MM.1S (cell line): ENCODE measurements at regions not wholly inside any gene's neighbourhood (a gene's known extent, or its start where the extent isn't known, plus 50 kb on each side); places are given as distances from the start of the nearest gene placed in this dataset.
"Not testable (repeated sequence)": the region's sequence is repeated elsewhere in the genome, so short reads cannot be mapped to it uniquely, and the experiment has no call there.

ENCODE experiments used
- DNase-seq: peaks from one replicate; pipeline ENCODE4 v3.0.0-alpha.2; 2015
- H2AFZ ChIP-seq: fragments of 300-600 bp; sonication (generic); 2 replicates; pipeline ENCODE4 v1.6.0; 2016; ENCODE audit warnings: antibody characterized with exemption, low read length
- H3F3A ChIP-seq: fragments of 300-600 bp; sonication (generic); 2 replicates; pipeline ENCODE4 v1.6.1; 2016; ENCODE audit warnings: mild to moderate bottlenecking, antibody characterized with exemption, low read length, moderate library complexity, mixed read lengths; ENCODE audit not compliant: insufficient read depth
- H3K27ac ChIP-seq: fragments of 300-600 bp; sonication (generic); 2 replicates; pipeline ENCODE4 v1.5.1; 2016; ENCODE audit warnings: mild to moderate bottlenecking, low read length
- H3K27me3 ChIP-seq: fragments of 300-600 bp; sonication (generic); replicated peaks from 2 replicates; pipeline ENCODE4 v1.6.0; 2016; ENCODE audit warnings: low read length; ENCODE audit not compliant: insufficient read depth
- H3K36me3 ChIP-seq: fragments of 300-600 bp; sonication (generic); replicated peaks from 2 replicates; pipeline ENCODE4 v1.6.1; 2016; ENCODE audit warnings: mild to moderate bottlenecking, low read length, mixed read lengths; ENCODE audit not compliant: insufficient read depth
- H3K4me1 ChIP-seq: fragments of 300-600 bp; sonication (generic); 2 replicates; pipeline ENCODE4 v1.6.1; 2016; ENCODE audit warnings: low read length, mixed read lengths
- H3K4me2 ChIP-seq: fragments of 300-600 bp; sonication (generic); 2 replicates; pipeline ENCODE4 v1.6.0; 2016; ENCODE audit warnings: low read depth, low read length
- H3K4me3 ChIP-seq: fragments of 300-600 bp; sonication (generic); 2 replicates; pipeline ENCODE4 v1.5.1; 2016; ENCODE audit warnings: low read length, mixed read lengths
- H3K79me2 ChIP-seq: fragments of 300-600 bp; sonication (generic); 2 replicates; pipeline ENCODE4 v1.6.1; 2016; ENCODE audit warnings: mixed run types, low read length, mixed read lengths
- H3K9ac ChIP-seq: fragments of 300-600 bp; sonication (generic); 2 replicates; pipeline ENCODE4 v1.6.1; 2016; ENCODE audit warnings: low read length, mixed read lengths
- H3K9me2 ChIP-seq: fragments of 300-600 bp; sonication (generic); replicated peaks from 2 replicates; pipeline ENCODE4 v1.6.1; 2016; ENCODE audit warnings: mild to moderate bottlenecking, low read length, mixed read lengths; ENCODE audit not compliant: insufficient read depth
- H3K9me3 ChIP-seq: fragments of 300-600 bp; sonication (generic); replicated peaks from 2 replicates; pipeline ENCODE4 v1.6.1; 2016; ENCODE audit warnings: mild to moderate bottlenecking, low read length, mixed read lengths; ENCODE audit not compliant: insufficient read depth
- H4K20me1 ChIP-seq: fragments of 300-600 bp; sonication (generic); 2 replicates; pipeline ENCODE4 v1.6.1; 2016; ENCODE audit warnings: mild to moderate bottlenecking, low read length, moderate library complexity, mixed read lengths; ENCODE audit not compliant: insufficient read depth

DNA sequence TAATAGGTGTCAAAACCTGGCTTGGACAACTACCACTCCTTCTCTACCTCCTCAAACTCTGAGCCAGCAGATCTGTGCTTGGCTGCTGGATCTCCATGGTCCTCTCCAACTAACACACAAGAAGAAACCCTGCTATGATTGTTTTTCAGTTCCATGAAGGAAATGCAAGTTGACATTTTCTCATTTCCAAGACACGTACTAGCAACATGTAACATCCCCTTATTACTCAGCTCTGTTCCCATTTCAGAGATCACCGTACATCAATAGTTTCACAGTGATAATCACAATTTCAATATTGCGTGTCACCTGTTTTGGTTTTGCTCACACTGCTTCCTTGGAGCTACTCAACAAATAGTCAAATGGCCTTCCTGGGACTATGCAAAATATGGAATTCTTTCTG is 544.6 kb upstream of the DEFB115 start:
- H3K4me3 ChIP-seq, H3K36me3 ChIP-seq, H3K27me3 ChIP-seq, H3K79me2 ChIP-seq, DNase-seq, H3F3A ChIP-seq, H2AFZ ChIP-seq, H4K20me1 ChIP-seq, H3K27ac ChIP-seq, H3K9me2 ChIP-seq, H3K9ac ChIP-seq, H3K4me1 ChIP-seq, H3K9me3 ChIP-seq, H3K4me2 ChIP-seq: not testable (repeated sequence)

DNA sequence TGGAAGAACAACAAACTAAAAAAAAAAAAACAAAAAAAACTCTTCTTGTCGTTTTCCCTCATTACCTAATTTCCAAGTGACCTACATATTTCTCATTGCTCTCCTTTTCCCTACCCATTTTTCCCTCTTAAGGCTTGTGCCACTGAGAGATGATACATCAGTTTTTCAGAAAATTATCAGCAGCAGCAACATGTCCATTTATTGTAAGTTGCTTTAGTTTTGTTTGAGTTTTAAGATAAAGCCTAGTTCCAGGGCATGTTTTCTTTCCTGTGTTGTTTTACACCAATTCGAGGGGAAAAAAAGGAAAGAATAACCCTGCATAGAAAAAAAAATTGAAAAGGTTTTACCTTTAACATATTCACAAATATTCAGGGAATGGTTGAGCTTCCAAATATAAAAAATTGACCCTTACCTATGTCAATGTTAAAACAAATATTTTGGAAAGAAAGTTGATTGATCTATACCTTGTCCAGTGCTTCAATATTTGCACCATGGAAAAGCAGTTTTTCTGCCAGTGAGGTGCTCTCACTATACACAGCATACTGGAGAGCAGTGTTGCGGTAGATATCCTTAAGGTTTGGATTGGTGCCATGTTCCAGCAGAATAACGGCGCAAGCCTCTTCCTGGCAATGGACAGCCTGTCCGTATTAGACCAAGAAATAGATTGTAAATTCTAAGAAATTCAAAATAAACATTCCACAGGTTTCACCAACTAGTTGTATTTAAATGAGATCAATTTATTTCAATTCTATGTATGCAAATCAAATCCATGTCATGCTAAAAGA is 537.9 kb upstream of the DEFB115 start:
- H3K4me1 ChIP-seq, H3K27me3 ChIP-seq, H3K79me2 ChIP-seq, H3F3A ChIP-seq, H3K9me2 ChIP-seq, H3K4me3 ChIP-seq, H3K9ac ChIP-seq, H3K36me3 ChIP-seq, H2AFZ ChIP-seq, DNase-seq, H3K9me3 ChIP-seq, H4K20me1 ChIP-seq, H3K4me2 ChIP-seq, H3K27ac ChIP-seq: not testable (repeated sequence)

DNA sequence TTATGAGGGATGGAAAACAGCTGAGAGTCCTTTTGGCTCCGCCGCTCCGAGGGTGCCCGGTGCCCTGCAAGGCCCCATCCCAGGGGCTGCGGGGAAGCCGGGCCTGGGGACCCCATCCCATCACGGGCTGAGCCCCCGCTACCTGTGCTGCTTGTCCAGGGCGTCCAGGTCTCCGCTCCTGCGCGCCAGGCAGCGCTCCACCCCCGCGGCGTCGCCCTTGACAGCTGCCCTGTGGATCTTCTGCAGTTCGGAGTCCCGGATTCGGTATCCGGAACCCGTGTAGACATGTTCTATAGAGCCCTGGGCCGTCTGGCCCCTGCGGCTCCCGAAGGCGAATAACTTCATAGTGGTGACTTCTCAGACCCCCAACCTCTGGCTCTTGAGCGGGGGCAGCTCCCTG is 534.0 kb upstream of the DEFB115 start:
- H3F3A ChIP-seq, H3K9me3 ChIP-seq, H3K9me2 ChIP-seq, DNase-seq, H3K4me2 ChIP-seq, H3K4me1 ChIP-seq, H3K36me3 ChIP-seq, H3K27ac ChIP-seq, H2AFZ ChIP-seq, H3K79me2 ChIP-seq, H4K20me1 ChIP-seq, H3K4me3 ChIP-seq, H3K27me3 ChIP-seq, H3K9ac ChIP-seq: not testable (repeated sequence)

DNA sequence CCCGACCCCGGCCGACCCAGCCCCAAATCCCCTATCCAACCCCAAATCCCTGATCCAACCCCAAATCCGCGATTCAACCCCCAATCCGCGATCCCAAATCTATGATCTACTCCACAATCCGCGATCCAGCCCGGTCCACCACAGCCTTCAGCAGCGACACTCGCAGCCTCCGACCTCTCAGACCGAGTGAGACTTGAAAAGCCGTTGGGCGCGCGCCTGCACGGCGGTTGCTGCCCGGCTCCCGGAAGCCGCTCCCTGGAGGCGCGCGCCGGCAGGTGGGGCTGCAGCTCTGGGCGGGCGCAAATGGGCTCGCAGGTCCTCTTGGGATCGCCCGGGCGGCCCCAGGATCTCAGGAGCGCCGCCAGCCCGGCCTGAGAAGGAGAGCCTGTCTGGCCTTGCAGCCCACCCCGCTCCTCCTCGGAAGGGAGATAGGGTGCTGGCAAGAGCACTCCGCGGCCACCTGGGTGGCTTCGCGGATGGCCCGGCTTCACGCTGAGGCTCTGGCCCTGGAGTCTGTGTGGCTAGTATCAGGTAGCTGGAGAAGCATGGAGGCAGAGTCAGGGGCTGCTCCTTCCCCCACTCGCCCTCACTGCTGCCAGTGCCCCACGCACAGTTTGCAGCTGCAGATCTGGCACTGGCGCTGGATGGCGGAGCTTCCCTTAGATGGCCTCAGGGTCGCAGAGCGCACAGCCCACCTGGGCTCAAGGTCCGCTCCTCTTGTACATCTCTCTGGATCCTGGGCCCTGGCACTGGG is 533.4 kb upstream of the DEFB115 start:
- DNase-seq, H3K9me2 ChIP-seq, H4K20me1 ChIP-seq, H3K27ac ChIP-seq, H3K4me1 ChIP-seq, H3K79me2 ChIP-seq, H3K9me3 ChIP-seq, H3K4me2 ChIP-seq, H3K4me3 ChIP-seq, H3K9ac ChIP-seq, H3K27me3 ChIP-seq, H3K36me3 ChIP-seq, H3F3A ChIP-seq, H2AFZ ChIP-seq: not testable (repeated sequence)

DNA sequence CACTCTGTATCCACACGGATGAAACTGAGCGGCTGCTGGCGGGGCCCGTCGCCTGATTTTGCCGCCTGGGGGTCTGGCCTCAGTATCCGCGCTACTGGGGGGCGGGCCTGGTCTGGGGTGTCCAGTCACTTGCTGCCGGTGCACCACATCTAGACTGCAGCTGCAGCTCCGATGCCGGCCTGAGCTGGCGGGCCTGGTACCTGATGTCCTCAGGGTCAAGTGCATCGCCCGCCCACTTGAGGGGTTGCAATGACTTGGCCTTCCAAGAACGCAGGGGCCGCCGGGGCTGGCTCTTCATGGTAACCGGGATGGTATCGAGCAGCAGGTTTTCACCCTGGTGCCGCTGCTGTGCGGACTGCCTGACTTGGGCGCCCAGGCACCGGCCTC is 532.8 kb upstream of the DEFB115 start:
- not testable (repeated sequence) for H3K4me3 ChIP-seq, H3K27ac ChIP-seq, H4K20me1 ChIP-seq, DNase-seq, H3F3A ChIP-seq, H3K36me3 ChIP-seq, H2AFZ ChIP-seq, H3K9ac ChIP-seq, H3K4me2 ChIP-seq, H3K9me3 ChIP-seq, H3K4me1 ChIP-seq, H3K79me2 ChIP-seq, H3K27me3 ChIP-seq, H3K9me2 ChIP-seq

DNA sequence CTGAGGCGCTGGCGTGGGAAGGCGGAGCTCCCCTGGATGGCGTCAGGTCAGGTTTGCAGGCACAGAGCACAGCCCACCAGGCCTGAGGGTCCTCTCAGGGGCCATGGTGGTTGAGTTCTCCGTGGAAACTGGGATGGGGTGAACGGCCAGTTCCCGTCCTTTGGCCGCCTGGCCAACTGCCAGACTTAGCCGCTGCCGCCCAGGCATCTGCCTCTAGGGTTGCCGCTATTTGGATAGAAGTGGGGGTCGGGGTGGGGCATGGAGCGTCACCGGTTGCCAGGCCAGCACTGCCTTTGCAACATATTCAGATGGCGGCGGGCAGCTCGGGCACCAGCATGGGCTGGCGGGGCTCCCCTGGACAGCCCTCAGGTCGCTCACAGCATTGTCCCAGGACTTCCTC is 532.3 kb upstream of the DEFB115 start:
- not testable (repeated sequence) for H3K27me3 ChIP-seq, H3K79me2 ChIP-seq, DNase-seq, H3K9me3 ChIP-seq, H3K36me3 ChIP-seq, H3K4me2 ChIP-seq, H3K4me1 ChIP-seq, H3F3A ChIP-seq, H3K4me3 ChIP-seq, H3K27ac ChIP-seq, H3K9me2 ChIP-seq, H4K20me1 ChIP-seq, H2AFZ ChIP-seq, H3K9ac ChIP-seq

DNA sequence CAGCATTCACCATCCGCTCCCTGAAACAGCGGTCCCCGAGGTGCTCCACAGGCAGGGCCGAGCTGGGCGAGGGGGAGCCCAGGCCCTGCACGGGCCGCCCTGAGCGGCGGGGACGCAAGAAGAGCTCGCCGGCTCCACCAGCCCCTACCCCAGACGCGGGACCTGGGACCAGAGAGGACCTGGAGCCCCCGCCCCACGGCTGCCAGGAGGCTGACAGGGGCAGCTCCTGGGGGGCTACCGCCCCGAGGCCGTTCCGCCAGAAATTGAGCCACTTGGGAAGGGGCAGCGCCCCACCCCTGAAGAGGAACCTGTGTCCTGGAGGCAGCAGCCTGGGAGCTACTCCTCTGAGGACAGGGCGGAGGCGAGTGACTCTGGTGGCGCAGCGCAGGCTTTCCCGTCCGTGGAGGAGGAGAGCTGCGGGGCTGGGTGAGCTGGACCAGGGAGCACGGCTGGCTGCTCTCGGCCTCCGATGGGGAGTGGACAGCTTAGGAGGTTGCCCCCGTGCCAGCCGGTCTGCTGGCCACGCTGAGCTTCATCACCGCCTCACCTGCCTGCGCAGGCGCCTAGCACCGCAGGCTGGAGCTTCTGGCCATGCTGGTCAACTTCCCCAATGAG is 529.1 kb upstream of the DEFB115 start:
- not testable (repeated sequence) for H3K9me2 ChIP-seq, H3K4me2 ChIP-seq, H3K27ac ChIP-seq, H3F3A ChIP-seq, H3K9me3 ChIP-seq, H3K27me3 ChIP-seq, H3K9ac ChIP-seq, H3K4me1 ChIP-seq, H3K4me3 ChIP-seq, H2AFZ ChIP-seq, DNase-seq, H3K36me3 ChIP-seq, H3K79me2 ChIP-seq, H4K20me1 ChIP-seq
